Liver (tissue), 8 donors: ENCODE measurements at regions not wholly inside any gene's neighbourhood (a gene's known extent, or its start where the extent isn't known, plus 50 kb on each side); places are given as distances from the start of the nearest gene placed in this dataset.

Experiments
- DNase-seq: peaks from one replicate; pipeline ENCODE4 v3.0.0-alpha.2; 2017; ENCODE audit warnings: low spot score
- H3K27ac ChIP-seq, 2 donors: one replicate each; pipeline ENCODE4 v1.7.0; 2013; ENCODE audit warnings: inconsistent platforms in 2 of 2, low read length in 2 of 2, control low read depth in 1 of 2, low read depth in 1 of 2, mild to moderate bottlenecking in 1 of 2
- H3K27me3 ChIP-seq, 4 donors: one replicate each; pipeline versions ENCODE4 v1.6.1 to v1.7.0; 2013; ENCODE audit warnings: low read length in 3 of 4, inconsistent platforms in 1 of 4, mild to moderate bottlenecking in 1 of 4, moderate library complexity in 1 of 4; ENCODE audit not compliant: control insufficient read depth in 4 of 4, insufficient read depth in 4 of 4
- H3K36me3 ChIP-seq, 4 donors: one replicate each; pipeline versions ENCODE4 v1.6.1 to v1.7.0; 2013; ENCODE audit warnings: low read length in 3 of 4, mild to moderate bottlenecking in 3 of 4, low read depth in 1 of 4, moderate library complexity in 1 of 4; ENCODE audit not compliant: control insufficient read depth in 4 of 4, insufficient read depth in 3 of 4
- H3K4me1 ChIP-seq, 4 donors: one replicate each; pipeline versions ENCODE4 v1.6.1 to v1.7.0; 2013; ENCODE audit warnings: low read length in 3 of 4, mild to moderate bottlenecking in 3 of 4, moderate library complexity in 1 of 4; ENCODE audit not compliant: control insufficient read depth in 4 of 4, insufficient read depth in 4 of 4
- H3K4me3 ChIP-seq, 3 donors: one replicate each; pipeline versions ENCODE4 v1.6.1 to v1.7.0; 2013; ENCODE audit warnings: low read length in 3 of 3, control low read depth in 1 of 3, low read depth in 1 of 3, mild to moderate bottlenecking in 1 of 3
- H3K9ac ChIP-seq, 2 donors: one replicate each; pipeline ENCODE4 v1.7.0; 2013; ENCODE audit warnings: low read length in 2 of 2, mild to moderate bottlenecking in 2 of 2, moderate library complexity in 2 of 2, control low read depth in 1 of 2, low read depth in 1 of 2
- H3K9me3 ChIP-seq, 4 donors: one replicate each; pipeline versions ENCODE4 v1.6.1 to v1.7.0; 2013; ENCODE audit warnings: low read length in 3 of 4; ENCODE audit not compliant: control insufficient read depth in 4 of 4
- CTCF ChIP-seq: fragments of 150-350 bp; IDR thresholded peaks from 2 replicates; pipeline ENCODE4 v1.5.1; 2017; ENCODE audit warnings: improper control_type of control experiment, low read depth, low read length; ENCODE audit not compliant: missing input control
- EGR1 ChIP-seq, 2 donors: IDR thresholded peaks; 2 replicates each; pipeline ENCODE4 v1.6.1; 2016 to 2018; ENCODE audit warnings: antibody characterized with exemption in 2 of 2, low read depth in 2 of 2
- FOXA1 ChIP-seq: IDR thresholded peaks from 2 replicates; pipeline ENCODE4 v1.6.1; 2016; ENCODE audit warnings: antibody characterized with exemption
- FOXA2 ChIP-seq: IDR thresholded peaks from 2 replicates; pipeline ENCODE4 v1.6.1; 2016; ENCODE audit warnings: antibody characterized with exemption
- GABPA ChIP-seq, 2 donors: IDR thresholded peaks in 1 of 2; conservative IDR thresholded peaks in 1 of 2; 2 replicates each; pipeline ENCODE4 v1.6.1; 2016; ENCODE audit warnings: antibody characterized with exemption in 2 of 2, mild to moderate bottlenecking in 1 of 2, moderate library complexity in 1 of 2
- HNF4A ChIP-seq, 2 donors: conservative IDR thresholded peaks; 2 replicates each; pipeline ENCODE4 v1.6.1; 2016; ENCODE audit warnings: antibody characterized with exemption in 2 of 2, mild to moderate bottlenecking in 2 of 2
- HNF4G ChIP-seq: IDR thresholded peaks from 2 replicates; pipeline ENCODE4 v1.6.1; 2016; ENCODE audit warnings: antibody characterized with exemption
- JUND ChIP-seq, 2 donors: IDR thresholded peaks; 2 replicates each; pipeline ENCODE4 v1.6.1; 2016; ENCODE audit warnings: antibody characterized with exemption in 2 of 2
- NR2F2 ChIP-seq: IDR thresholded peaks from 2 replicates; pipeline ENCODE4 v1.6.1; 2016; ENCODE audit warnings: antibody characterized with exemption
- RAD21 ChIP-seq, 2 donors: IDR thresholded peaks; 2 replicates each; pipeline ENCODE4 v1.6.1; 2016; ENCODE audit warnings: antibody characterized with exemption in 2 of 2, mild to moderate bottlenecking in 2 of 2
- RXRA ChIP-seq, 2 donors: IDR thresholded peaks; 2 replicates each; pipeline ENCODE4 v1.6.1; 2017 to 2018; ENCODE audit warnings: antibody characterized with exemption in 2 of 2, mild to moderate bottlenecking in 1 of 2
- SP1 ChIP-seq: IDR thresholded peaks from 2 replicates; pipeline ENCODE4 v1.6.1; 2018; ENCODE audit warnings: antibody characterized with exemption, mild to moderate bottlenecking
- TAF1 ChIP-seq: conservative IDR thresholded peaks from 2 replicates; pipeline ENCODE4 v1.6.1; 2016; ENCODE audit warnings: antibody characterized with exemption, mild to moderate bottlenecking
- YY1 ChIP-seq: IDR thresholded peaks from 2 replicates; pipeline ENCODE4 v1.6.1; 2016; ENCODE audit warnings: antibody characterized with exemption, mild to moderate bottlenecking
- WGBS: extraction: QIAGEN DNeasy Blood & Tissue Kit; methylation state at CpG from one replicate; pipeline ENCODE4 v1.1.7; 2013; 5-methylcytosine and 5-hydroxymethylcytosine counted together
- TF ChIP-seq, protein P1 (sequence below): IDR thresholded peaks from 2 replicates; pipeline ENCODE4 v1.6.1; 2016; ENCODE audit warnings: antibody characterized with exemption, mild to moderate bottlenecking
- TF ChIP-seq, protein P2 (sequence below): IDR thresholded peaks from 2 replicates; pipeline ENCODE4 v1.6.1; 2016; ENCODE audit warnings: antibody characterized with exemption
- TF ChIP-seq, protein P3 (sequence below): IDR thresholded peaks from 2 replicates; pipeline ENCODE4 v1.6.1; 2016; ENCODE audit warnings: antibody characterized with exemption
- TF ChIP-seq, protein P4 (sequence below): IDR thresholded peaks from 2 replicates; pipeline ENCODE4 v1.6.1; 2016; ENCODE audit warnings: antibody characterized with exemption
- donor health status: healthy.
- donor health status: healthy.
- donor health status: healthy.
- donor health status: healthy.
- donor health status: healthy.

DNA sequence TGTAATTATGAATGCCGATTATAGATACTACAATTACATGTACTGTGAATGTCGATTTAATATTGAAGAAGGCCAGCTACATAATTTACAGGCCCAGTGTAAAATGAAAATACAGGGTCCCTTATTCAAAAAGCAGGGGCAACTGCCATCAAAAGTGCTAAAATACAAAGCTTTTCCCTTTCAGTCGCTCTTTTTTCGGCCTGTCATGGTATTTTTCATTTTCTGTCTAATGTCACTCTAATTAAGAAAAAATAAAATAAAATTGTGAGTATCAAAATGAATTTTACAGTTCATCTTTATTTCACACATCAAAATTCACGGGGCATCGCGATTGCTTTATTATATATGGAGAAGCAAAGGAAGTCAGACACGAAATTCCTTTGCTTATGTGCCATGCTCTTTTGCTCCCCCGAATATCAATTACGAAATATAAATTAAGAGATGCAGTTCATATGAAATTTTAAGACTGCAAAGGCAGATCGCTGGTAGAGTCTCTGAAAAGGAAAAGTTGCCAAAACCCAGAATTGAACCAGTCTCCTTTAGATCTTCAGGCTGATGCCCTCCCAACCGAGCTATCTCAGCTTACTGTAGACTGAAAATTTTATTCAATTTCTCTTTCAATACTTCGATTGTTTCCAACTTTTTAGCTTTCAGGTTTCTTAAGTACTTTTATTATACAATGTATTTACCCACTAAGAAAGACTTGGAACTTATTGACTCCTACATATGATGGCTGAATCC lies 197.0 kb downstream of the TRIM27 start:
- H3K27ac ChIP-seq = no peak overlapping the region
- peaks cover 0 to 5% (median 3%) of the 10 kb centered on the region in 4 donors for H3K4me1 ChIP-seq
- TF ChIP-seq RAD21 (IDR thresholded peaks at IDR 0.05) (no peak), NR2F2 (no peak), JUND (IDR thresholded peaks at IDR 0.05) (no peak), CTCF (no peak), HNF4G (no peak), RXRA (IDR thresholded peaks at IDR 0.05) (no peak), HNF4A (conservative IDR thresholded peaks at IDR 0.05) (no peak), YY1 (no peak), GABPA (IDR thresholded peaks at IDR 0.05 in 1 of 2, conservative IDR thresholded peaks at IDR 0.05 in 1 of 2) (no peak), FOXA2 (no peak), EGR1 (IDR thresholded peaks at IDR 0.05; ENCODE audit: low read depth in 2 of 2) (no peak), TAF1 (no peak), FOXA1 (no peak), SP1 (no peak)
- TF ChIP-seq, protein P1, sequence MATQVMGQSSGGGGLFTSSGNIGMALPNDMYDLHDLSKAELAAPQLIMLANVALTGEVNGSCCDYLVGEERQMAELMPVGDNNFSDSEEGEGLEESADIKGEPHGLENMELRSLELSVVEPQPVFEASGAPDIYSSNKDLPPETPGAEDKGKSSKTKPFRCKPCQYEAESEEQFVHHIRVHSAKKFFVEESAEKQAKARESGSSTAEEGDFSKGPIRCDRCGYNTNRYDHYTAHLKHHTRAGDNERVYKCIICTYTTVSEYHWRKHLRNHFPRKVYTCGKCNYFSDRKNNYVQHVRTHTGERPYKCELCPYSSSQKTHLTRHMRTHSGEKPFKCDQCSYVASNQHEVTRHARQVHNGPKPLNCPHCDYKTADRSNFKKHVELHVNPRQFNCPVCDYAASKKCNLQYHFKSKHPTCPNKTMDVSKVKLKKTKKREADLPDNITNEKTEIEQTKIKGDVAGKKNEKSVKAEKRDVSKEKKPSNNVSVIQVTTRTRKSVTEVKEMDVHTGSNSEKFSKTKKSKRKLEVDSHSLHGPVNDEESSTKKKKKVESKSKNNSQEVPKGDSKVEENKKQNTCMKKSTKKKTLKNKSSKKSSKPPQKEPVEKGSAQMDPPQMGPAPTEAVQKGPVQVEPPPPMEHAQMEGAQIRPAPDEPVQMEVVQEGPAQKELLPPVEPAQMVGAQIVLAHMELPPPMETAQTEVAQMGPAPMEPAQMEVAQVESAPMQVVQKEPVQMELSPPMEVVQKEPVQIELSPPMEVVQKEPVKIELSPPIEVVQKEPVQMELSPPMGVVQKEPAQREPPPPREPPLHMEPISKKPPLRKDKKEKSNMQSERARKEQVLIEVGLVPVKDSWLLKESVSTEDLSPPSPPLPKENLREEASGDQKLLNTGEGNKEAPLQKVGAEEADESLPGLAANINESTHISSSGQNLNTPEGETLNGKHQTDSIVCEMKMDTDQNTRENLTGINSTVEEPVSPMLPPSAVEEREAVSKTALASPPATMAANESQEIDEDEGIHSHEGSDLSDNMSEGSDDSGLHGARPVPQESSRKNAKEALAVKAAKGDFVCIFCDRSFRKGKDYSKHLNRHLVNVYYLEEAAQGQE = no peak
- TF ChIP-seq, protein P2, sequence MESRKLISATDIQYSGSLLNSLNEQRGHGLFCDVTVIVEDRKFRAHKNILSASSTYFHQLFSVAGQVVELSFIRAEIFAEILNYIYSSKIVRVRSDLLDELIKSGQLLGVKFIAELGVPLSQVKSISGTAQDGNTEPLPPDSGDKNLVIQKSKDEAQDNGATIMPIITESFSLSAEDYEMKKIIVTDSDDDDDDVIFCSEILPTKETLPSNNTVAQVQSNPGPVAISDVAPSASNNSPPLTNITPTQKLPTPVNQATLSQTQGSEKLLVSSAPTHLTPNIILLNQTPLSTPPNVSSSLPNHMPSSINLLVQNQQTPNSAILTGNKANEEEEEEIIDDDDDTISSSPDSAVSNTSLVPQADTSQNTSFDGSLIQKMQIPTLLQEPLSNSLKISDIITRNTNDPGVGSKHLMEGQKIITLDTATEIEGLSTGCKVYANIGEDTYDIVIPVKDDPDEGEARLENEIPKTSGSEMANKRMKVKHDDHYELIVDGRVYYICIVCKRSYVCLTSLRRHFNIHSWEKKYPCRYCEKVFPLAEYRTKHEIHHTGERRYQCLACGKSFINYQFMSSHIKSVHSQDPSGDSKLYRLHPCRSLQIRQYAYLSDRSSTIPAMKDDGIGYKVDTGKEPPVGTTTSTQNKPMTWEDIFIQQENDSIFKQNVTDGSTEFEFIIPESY = no peak
- TF ChIP-seq, protein P3, sequence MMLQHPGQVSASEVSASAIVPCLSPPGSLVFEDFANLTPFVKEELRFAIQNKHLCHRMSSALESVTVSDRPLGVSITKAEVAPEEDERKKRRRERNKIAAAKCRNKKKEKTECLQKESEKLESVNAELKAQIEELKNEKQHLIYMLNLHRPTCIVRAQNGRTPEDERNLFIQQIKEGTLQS = no peak
- TF ChIP-seq, protein P4, sequence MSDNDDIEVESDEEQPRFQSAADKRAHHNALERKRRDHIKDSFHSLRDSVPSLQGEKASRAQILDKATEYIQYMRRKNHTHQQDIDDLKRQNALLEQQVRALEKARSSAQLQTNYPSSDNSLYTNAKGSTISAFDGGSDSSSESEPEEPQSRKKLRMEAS = no peak
- DNase-seq = no peak
- H3K9ac ChIP-seq = no peak overlapping the region
- WGBS = 67% methylated on average over 13 of the region's 13 CpGs
- H3K4me3 ChIP-seq = no peak overlapping the region
- H3K36me3 ChIP-seq = no peaks in the 10 kb centered on the region
- H3K27me3 ChIP-seq = peaks cover 0 to 7% (median 3%) of the 10 kb centered on the region in 4 donors
- peaks cover 0 to 8% (median 2%) of the 10 kb centered on the region in 4 donors for H3K9me3 ChIP-seq
